ENCODE measurements at regions not wholly inside any gene's neighbourhood (a gene's known extent, or its start where the extent isn't known, plus 50 kb on each side); places are given as distances from the start of the nearest gene placed in this dataset.

- ChIA-PET POLR2A (no interaction called here), RAD21 (ENCODE audit: unreplicated experiment) (no interaction called here), CTCF (interaction anchor here (1.2 kb wide), 1 partner anchor 9 kb away, joined by 3 read pairs; no protein-coding TSS in a partner anchor), SMC1A (ENCODE audit: uncharacterized antibody, unreplicated experiment) (interaction anchor here (1.1 to 1.3 kb wide), 2 partner anchors 8 to 239 kb away, joined by 3 to 4 read pairs; no protein-coding TSS in a partner anchor)
- FAIRE-seq (no peak), DNase-seq (ENCODE audit: low read depth, low spot score) (no peak), ATAC-seq (no peak)
- no peak overlapping the region for H3K4me3 ChIP-seq
- intact Hi-C loops (cut with micrococcal nuclease; ENCODE audit: unreplicated experiment) = no loop called here
- no peaks in the 10 kb centered on the region for H3K36me3 ChIP-seq (ENCODE audit: control insufficient read depth in 2 of 2, insufficient read depth in 2 of 2, low read length in 1 of 2)
- H3K9me3 ChIP-seq (replicated peaks; ENCODE audit: control insufficient read depth, insufficient read depth, low read length) = no peaks in the 10 kb centered on the region
- TF ChIP-seq SMARCA5 (IDR thresholded peaks at IDR 0.05) = no peak
- TF ChIP-seq USF2 (IDR thresholded peaks at IDR 0.05; ENCODE audit: borderline replicate concordance, low read depth, low read length) = no peak
- no peak for TF ChIP-seq ZNF687 (IDR thresholded peaks at IDR 0.05)
- TF ChIP-seq POU2F2 (IDR thresholded peaks at IDR 0.05; ENCODE audit: borderline replicate concordance, low read depth, low read length) = no peak
- no peak for TF ChIP-seq PAX5 (IDR thresholded peaks at IDR 0.05; ENCODE audit: borderline replicate concordance, low read depth, low read length)
- no peak for TF ChIP-seq PAX8 (IDR thresholded peaks at IDR 0.05)
- TF ChIP-seq HDAC6 (IDR thresholded peaks at IDR 0.05; ENCODE audit: unreplicated experiment) = no peak
- no peak for TF ChIP-seq HSF1 (IDR thresholded peaks at IDR 0.05; ENCODE audit: low read depth, low read length)
- no peak for TF ChIP-seq SUPT20H (IDR thresholded peaks at IDR 0.05; ENCODE audit: borderline replicate concordance, control insufficient read depth, low read depth, low read length)
- no peaks in the 10 kb centered on the region for H3K79me2 ChIP-seq (ENCODE audit: control insufficient read depth, insufficient read depth, low read length)
- H3K27me3 ChIP-seq (replicated peaks in 1 of 2; ENCODE audit: control insufficient read depth in 2 of 2, insufficient read depth in 2 of 2, low read length in 1 of 2) = no peaks in the 10 kb centered on the region
- H3K4me1 ChIP-seq (ENCODE audit: control insufficient read depth, insufficient read depth, low read length) = no peaks in the 10 kb centered on the region
- H3K4me2 ChIP-seq (ENCODE audit: control insufficient read depth, insufficient read depth) = no peak overlapping the region
- no peaks in the 10 kb centered on the region for H4K20me1 ChIP-seq (ENCODE audit: control insufficient read depth, insufficient read depth)
- 52% methylated on average over 2 of the region's 2 CpGs for WGBS (ENCODE audit: insufficient coverage, insufficient replicate concordance, low lambda C conversion rate, missing lambda C conversion rate)
- no peak overlapping the region for H3K27ac ChIP-seq (ENCODE audit: control insufficient read depth, insufficient read depth)
- no peak overlapping the region for H3K9ac ChIP-seq (ENCODE audit: control insufficient read depth, insufficient read depth, low read length)
- in situ Hi-C loops (cut with MboI) = no loop called here
- no TSS peak for BruUV-seq (replicated peaks)
- no peak overlapping the region for H2AFZ ChIP-seq (ENCODE audit: control insufficient read depth, low read depth, low read length)
Measured at GRCh38 chr5:117027384-117027783, 452.8 kb upstream of the SEMA6A start.

Data from GM12878 (cell line).